ENCODE measurements at regions not wholly inside any gene's neighbourhood (a gene's known extent, or its start where the extent isn't known, plus 50 kb on each side); places are given as distances from the start of the nearest gene placed in this dataset.

DNA sequence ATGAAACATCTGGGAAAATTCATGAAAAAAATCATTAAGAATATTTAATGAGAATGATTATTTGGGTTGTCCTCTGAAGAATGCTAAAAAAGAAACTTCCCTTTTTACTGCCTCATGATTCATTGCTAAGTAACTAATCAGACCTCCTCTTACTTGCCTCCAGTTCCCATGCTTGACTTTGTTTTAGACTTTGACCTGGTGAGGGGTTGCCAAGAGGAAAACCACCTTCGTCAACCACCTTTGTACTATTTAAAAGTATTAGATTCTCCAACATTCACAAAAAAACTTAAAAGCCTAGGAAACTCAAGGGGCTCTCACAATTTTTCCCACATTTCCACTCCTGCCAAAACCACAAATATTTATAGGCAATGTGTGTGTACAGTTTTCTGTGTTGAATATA, 115.2 kb upstream of the ST8SIA4 start:
- TF ChIP-seq SIN3A (IDR thresholded peaks at IDR 0.05; ENCODE audit: borderline replicate concordance, insufficient read depth, low read length) (no peak), POLR2AphosphoS5 (IDR thresholded peaks at IDR 0.05; ENCODE audit: low read depth, low read length) (no peak)
